Myocyte (in vitro differentiated cells): ENCODE measurements at regions not wholly inside any gene's neighbourhood (a gene's known extent, or its start where the extent isn't known, plus 50 kb on each side); places are given as distances from the start of the nearest gene placed in this dataset.
A peak's percentile ranks its signal among the peaks of the same experiment; 100 is the strongest.

Experiments used
- DNase-seq: peaks from one replicate; pipeline ENCODE4 v3.0.0-alpha.2; 2012; ENCODE audit warnings: low read depth

GRCh38 chr6:2563635-2564034 is 187.1 kb downstream of the MYLK4 start:
- peak; percentile 23 for DNase-seq

- peak; percentile 26 for DNase-seq
These were observed 187.8 kb downstream of the MYLK4 start for GRCh38 chr6:2562721-2563451.

- DNase-seq, result no peak
These were observed 189.6 kb downstream of the MYLK4 start for GRCh38 chr6:2560917-2561698.

- no peak for DNase-seq
These were observed 190.4 kb downstream of the MYLK4 start for GRCh38 chr6:2560140-2560818.

GRCh38 chr6:2558861-2559801 is 191.6 kb downstream of the MYLK4 start:
- DNase-seq, result no peak

GRCh38 chr6:2558098-2558680 is 192.5 kb downstream of the MYLK4 start:
- no peak for DNase-seq

GRCh38 chr6:2557181-2557720 is 193.5 kb downstream of the MYLK4 start:
- DNase-seq, result no peak

GRCh38 chr6:2556761-2557160 is 194.0 kb downstream of the MYLK4 start:
- DNase-seq, result no peak

GRCh38 chr6:2554651-2555260 is 196.0 kb downstream of the MYLK4 start:
- no peak for DNase-seq

GRCh38 chr6:2552526-2553154 is 198.1 kb downstream of the MYLK4 start:
- no peak for DNase-seq

- no peak for DNase-seq
These were observed 199.0 kb downstream of the MYLK4 start for GRCh38 chr6:2551705-2552104.

- DNase-seq, result no peak
These were observed 200.5 kb downstream of the MYLK4 start for GRCh38 chr6:2550247-2550646.

- no peak for DNase-seq
These were observed 200.9 kb downstream of the MYLK4 start for GRCh38 chr6:2549834-2550233.

- DNase-seq, result no peak
These were observed 203.4 kb downstream of the MYLK4 start for GRCh38 chr6:2547355-2547754.

- DNase-seq, result no peak
These were observed 203.8 kb downstream of the MYLK4 start for GRCh38 chr6:2546901-2547300.

GRCh38 chr6:2545383-2546038 is 205.2 kb downstream of the MYLK4 start:
- no peak for DNase-seq

- no peak for DNase-seq
These were observed 207.4 kb downstream of the MYLK4 start for GRCh38 chr6:2543321-2543720.

- peak; percentile 44 for DNase-seq
These were observed 207.9 kb downstream of the MYLK4 start for GRCh38 chr6:2542858-2543218.
